DOHH2 (cell line): ENCODE measurements at regions not wholly inside any gene's neighbourhood (a gene's known extent, or its start where the extent isn't known, plus 50 kb on each side); places are given as distances from the start of the nearest gene placed in this dataset.

Source experiments
- CTCF ChIP-seq: fragments of 200-600 bp; sonication (generic); IDR thresholded peaks from one replicate; pipeline ENCODE4 v1.5.1; 2014; ENCODE audit warnings: antibody characterized with exemption, mild to moderate bottlenecking, low read depth, low read length; ENCODE audit not compliant: poor library complexity, severe bottlenecking
- EZH2phosphoT487 ChIP-seq: fragments of 200-600 bp; sonication (generic); IDR thresholded peaks from 2 replicates; pipeline ENCODE4 v1.6.1; 2017; ENCODE audit warnings: borderline replicate concordance, mild to moderate bottlenecking, antibody characterized with exemption, low read length, moderate library complexity, mixed read lengths

GRCh38 chr14:82298811-82299210 is 765.2 kb upstream of the SEL1L start:
- TF ChIP-seq CTCF (no peak), EZH2phosphoT487 (no peak)
